GM23338 (cell line): ENCODE measurements at regions not wholly inside any gene's neighbourhood (a gene's known extent, or its start where the extent isn't known, plus 50 kb on each side); places are given as distances from the start of the nearest gene placed in this dataset.

Source experiments
- CREB1 ChIP-seq: fragments of 250-450 bp; sonication (Bioruptor Pico); IDR thresholded peaks from 2 replicates; pipeline ENCODE4 v1.5.0; 2020; ENCODE audit warnings: low read depth, mild to moderate bottlenecking, moderate library complexity
- EZH2 ChIP-seq: fragments of 200-600 bp; sonication (generic); IDR thresholded peaks from one replicate; pipeline ENCODE4 v1.8.0; 2017; ENCODE audit warnings: antibody characterized with exemption, mild to moderate bottlenecking, low read depth; ENCODE audit not compliant: unreplicated experiment
- EZH2phosphoT487 ChIP-seq: fragments of 200-600 bp; sonication (generic); IDR thresholded peaks from one replicate; pipeline ENCODE4 v1.8.1; 2018; ENCODE audit warnings: antibody characterized with exemption; ENCODE audit not compliant: unreplicated experiment
- JUNB ChIP-seq: IDR thresholded peaks from one replicate; pipeline ENCODE4 v1.6.1; 2016; ENCODE audit warnings: antibody characterized with exemption; ENCODE audit not compliant: unreplicated experiment
- NANOG ChIP-seq: IDR thresholded peaks from 2 replicates; pipeline ENCODE4 v1.6.1; 2016; ENCODE audit warnings: antibody characterized with exemption, borderline replicate concordance
- POLR2AphosphoS5 ChIP-seq: IDR thresholded peaks from 2 replicates; pipeline ENCODE4 v1.6.1; 2016; ENCODE audit warnings: antibody characterized with exemption, low read depth
- REST ChIP-seq: IDR thresholded peaks from one replicate; pipeline ENCODE4 v1.6.1; 2018; ENCODE audit warnings: antibody characterized with exemption; ENCODE audit not compliant: unreplicated experiment
- STAT1 ChIP-seq: IDR thresholded peaks from one replicate; pipeline ENCODE4 v1.6.1; 2016; ENCODE audit warnings: antibody characterized with exemption; ENCODE audit not compliant: unreplicated experiment
- ZNF114 ChIP-seq: fragments of 250-450 bp; sonication (Bioruptor Pico); IDR thresholded peaks from 2 replicates; pipeline ENCODE4 v1.5.0; 2020; ENCODE audit warnings: mild to moderate bottlenecking, moderate library complexity
- TF ChIP-seq, protein P1 (sequence below), 2 experiments: fragments of 200-600 bp in 1 of 2; sonication (generic) in 1 of 2; conservative IDR thresholded peaks; 2 replicates each; pipeline versions ENCODE4 v1.5.1 to v1.6.1; 2016 to 2017; ENCODE audit warnings: antibody characterized with exemption in 2 of 2, low read depth in 2 of 2, mild to moderate bottlenecking in 2 of 2, moderate library complexity in 1 of 2
- TF ChIP-seq, protein P2 (sequence below): fragments of 250-450 bp; sonication (Bioruptor Pico); IDR thresholded peaks from 2 replicates; pipeline ENCODE4 v1.5.0; 2020; ENCODE audit warnings: mild to moderate bottlenecking, moderate library complexity
- TF ChIP-seq, protein P3 (sequence below): IDR thresholded peaks from 2 replicates; pipeline ENCODE4 v1.6.1; 2016; ENCODE audit warnings: antibody characterized with exemption

DNA sequence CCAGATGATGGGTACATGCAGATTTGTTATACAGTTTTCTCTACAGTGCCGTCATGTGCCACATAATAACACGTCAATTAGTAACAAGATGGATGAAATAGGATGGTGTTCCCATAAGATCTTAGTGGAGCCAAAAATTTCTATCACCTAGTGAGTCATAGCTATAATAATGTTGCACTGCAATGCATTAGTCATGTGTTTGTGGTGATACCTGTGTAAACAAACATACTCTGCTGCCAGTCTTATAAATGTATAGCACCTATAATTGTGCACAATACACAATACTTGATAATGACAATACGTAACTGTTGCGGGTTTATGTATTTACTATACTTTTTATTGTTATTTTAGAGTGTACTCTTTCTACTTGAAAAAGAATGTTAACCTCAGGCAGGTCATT, 865.4 kb downstream of the MAT2B start:
- TF ChIP-seq, protein P1, sequence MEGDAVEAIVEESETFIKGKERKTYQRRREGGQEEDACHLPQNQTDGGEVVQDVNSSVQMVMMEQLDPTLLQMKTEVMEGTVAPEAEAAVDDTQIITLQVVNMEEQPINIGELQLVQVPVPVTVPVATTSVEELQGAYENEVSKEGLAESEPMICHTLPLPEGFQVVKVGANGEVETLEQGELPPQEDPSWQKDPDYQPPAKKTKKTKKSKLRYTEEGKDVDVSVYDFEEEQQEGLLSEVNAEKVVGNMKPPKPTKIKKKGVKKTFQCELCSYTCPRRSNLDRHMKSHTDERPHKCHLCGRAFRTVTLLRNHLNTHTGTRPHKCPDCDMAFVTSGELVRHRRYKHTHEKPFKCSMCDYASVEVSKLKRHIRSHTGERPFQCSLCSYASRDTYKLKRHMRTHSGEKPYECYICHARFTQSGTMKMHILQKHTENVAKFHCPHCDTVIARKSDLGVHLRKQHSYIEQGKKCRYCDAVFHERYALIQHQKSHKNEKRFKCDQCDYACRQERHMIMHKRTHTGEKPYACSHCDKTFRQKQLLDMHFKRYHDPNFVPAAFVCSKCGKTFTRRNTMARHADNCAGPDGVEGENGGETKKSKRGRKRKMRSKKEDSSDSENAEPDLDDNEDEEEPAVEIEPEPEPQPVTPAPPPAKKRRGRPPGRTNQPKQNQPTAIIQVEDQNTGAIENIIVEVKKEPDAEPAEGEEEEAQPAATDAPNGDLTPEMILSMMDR (conservative IDR thresholded peaks at IDR 0.05; ENCODE audit: low read depth in 2 of 2), result no peak
- no peak for TF ChIP-seq EZH2
- no peak for TF ChIP-seq EZH2phosphoT487
- no peak for TF ChIP-seq CREB1
- no peak for TF ChIP-seq REST
- no peak for TF ChIP-seq JUNB
- no peak for TF ChIP-seq POLR2AphosphoS5
- TF ChIP-seq, protein P2, sequence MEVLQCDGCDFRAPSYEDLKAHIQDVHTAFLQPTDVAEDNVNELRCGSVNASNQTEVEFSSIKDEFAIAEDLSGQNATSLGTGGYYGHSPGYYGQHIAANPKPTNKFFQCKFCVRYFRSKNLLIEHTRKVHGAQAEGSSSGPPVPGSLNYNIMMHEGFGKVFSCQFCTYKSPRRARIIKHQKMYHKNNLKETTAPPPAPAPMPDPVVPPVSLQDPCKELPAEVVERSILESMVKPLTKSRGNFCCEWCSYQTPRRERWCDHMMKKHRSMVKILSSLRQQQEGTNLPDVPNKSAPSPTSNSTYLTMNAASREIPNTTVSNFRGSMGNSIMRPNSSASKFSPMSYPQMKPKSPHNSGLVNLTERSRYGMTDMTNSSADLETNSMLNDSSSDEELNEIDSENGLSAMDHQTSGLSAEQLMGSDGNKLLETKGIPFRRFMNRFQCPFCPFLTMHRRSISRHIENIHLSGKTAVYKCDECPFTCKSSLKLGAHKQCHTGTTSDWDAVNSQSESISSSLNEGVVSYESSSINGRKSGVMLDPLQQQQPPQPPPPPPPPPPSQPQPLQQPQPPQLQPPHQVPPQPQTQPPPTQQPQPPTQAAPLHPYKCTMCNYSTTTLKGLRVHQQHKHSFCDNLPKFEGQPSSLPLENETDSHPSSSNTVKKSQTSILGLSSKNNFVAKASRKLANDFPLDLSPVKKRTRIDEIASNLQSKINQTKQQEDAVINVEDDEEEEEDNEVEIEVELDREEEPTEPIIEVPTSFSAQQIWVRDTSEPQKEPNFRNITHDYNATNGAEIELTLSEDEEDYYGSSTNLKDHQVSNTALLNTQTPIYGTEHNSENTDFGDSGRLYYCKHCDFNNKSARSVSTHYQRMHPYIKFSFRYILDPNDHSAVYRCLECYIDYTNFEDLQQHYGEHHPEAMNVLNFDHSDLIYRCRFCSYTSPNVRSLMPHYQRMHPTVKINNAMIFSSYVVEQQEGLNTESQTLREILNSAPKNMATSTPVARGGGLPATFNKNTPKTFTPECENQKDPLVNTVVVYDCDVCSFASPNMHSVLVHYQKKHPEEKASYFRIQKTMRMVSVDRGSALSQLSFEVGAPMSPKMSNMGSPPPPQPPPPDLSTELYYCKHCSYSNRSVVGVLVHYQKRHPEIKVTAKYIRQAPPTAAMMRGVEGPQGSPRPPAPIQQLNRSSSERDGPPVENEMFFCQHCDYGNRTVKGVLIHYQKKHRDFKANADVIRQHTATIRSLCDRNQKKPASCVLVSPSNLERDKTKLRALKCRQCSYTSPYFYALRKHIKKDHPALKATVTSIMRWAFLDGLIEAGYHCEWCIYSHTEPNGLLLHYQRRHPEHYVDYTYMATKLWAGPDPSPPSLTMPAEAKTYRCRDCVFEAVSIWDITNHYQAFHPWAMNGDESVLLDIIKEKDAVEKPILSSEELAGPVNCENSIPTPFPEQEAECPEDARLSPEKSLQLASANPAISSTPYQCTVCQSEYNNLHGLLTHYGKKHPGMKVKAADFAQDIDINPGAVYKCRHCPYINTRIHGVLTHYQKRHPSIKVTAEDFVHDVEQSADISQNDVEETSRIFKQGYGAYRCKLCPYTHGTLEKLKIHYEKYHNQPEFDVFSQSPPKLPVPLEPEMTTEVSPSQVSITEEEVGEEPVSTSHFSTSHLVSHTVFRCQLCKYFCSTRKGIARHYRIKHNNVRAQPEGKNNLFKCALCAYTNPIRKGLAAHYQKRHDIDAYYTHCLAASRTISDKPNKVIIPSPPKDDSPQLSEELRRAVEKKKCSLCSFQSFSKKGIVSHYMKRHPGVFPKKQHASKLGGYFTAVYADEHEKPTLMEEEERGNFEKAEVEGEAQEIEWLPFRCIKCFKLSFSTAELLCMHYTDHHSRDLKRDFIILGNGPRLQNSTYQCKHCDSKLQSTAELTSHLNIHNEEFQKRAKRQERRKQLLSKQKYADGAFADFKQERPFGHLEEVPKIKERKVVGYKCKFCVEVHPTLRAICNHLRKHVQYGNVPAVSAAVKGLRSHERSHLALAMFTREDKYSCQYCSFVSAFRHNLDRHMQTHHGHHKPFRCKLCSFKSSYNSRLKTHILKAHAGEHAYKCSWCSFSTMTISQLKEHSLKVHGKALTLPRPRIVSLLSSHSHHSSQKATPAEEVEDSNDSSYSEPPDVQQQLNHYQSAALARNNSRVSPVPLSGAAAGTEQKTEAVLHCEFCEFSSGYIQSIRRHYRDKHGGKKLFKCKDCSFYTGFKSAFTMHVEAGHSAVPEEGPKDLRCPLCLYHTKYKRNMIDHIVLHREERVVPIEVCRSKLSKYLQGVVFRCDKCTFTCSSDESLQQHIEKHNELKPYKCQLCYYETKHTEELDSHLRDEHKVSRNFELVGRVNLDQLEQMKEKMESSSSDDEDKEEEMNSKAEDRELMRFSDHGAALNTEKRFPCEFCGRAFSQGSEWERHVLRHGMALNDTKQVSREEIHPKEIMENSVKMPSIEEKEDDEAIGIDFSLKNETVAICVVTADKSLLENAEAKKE, result no peak
- TF ChIP-seq, protein P3, sequence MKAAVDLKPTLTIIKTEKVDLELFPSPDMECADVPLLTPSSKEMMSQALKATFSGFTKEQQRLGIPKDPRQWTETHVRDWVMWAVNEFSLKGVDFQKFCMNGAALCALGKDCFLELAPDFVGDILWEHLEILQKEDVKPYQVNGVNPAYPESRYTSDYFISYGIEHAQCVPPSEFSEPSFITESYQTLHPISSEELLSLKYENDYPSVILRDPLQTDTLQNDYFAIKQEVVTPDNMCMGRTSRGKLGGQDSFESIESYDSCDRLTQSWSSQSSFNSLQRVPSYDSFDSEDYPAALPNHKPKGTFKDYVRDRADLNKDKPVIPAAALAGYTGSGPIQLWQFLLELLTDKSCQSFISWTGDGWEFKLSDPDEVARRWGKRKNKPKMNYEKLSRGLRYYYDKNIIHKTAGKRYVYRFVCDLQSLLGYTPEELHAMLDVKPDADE, result no peak
- no peak for TF ChIP-seq NANOG
- no peak for TF ChIP-seq STAT1
- no peak for TF ChIP-seq ZNF114 (CRISPR knock-in tag)
